Activated B cell treated with CpG ODN at 0.5 μM for 24 hours (primary cell): ENCODE measurements at regions not wholly inside any gene's neighbourhood (a gene's known extent, or its start where the extent isn't known, plus 50 kb on each side); places are given as distances from the start of the nearest gene placed in this dataset.

Experiments
- ATAC-seq: fragments of 200-7000 bp; cut with Tn5 transposase; one replicate; pipeline ENCODE4 v1.10.0; 2021; ENCODE audit warnings: low read depth, mild to moderate bottlenecking, moderate library complexity
- CTCF ChIA-PET: fragments of 350-600 bp; sonication (Branson Sonifier 250); formaldehyde crosslinking; loops from one replicate; lab custom pipeline; 2021; ENCODE audit warnings: antibody characterized with exemption; lab: Charles Lee
- POLR2A ChIA-PET: fragments of 350-600 bp; sonication (Branson Sonifier 250); formaldehyde crosslinking; loops from one replicate; lab custom pipeline; 2021; ENCODE audit warnings: antibody characterized with exemption; lab: Charles Lee
- DNase-seq: peaks from one replicate; pipeline ENCODE4 v3.0.0; 2022
- H3K27ac Mint-ChIP-seq: one replicate; pipeline ENCODE4 v1.8.0; 2020; ENCODE audit warnings: mixed read lengths
- H3K27me3 Mint-ChIP-seq: one replicate; pipeline ENCODE4 v1.8.0; 2021; ENCODE audit warnings: mixed read lengths
- H3K36me3 Mint-ChIP-seq: one replicate; pipeline ENCODE4 v1.8.0; 2021; ENCODE audit warnings: low read depth, mixed read lengths
- H3K4me1 Mint-ChIP-seq: one replicate; pipeline ENCODE4 v1.8.0; 2021; ENCODE audit warnings: mixed read lengths
- H3K4me3 Mint-ChIP-seq: one replicate; pipeline ENCODE4 v1.8.0; 2020; ENCODE audit warnings: mild to moderate bottlenecking, mixed read lengths
- H3K9me3 Mint-ChIP-seq: one replicate; pipeline ENCODE4 v1.8.0; 2020; ENCODE audit warnings: mixed read lengths
- intact Hi-C: fragments of 100-400 bp; cut with micrococcal nuclease; formaldehyde crosslinking; loops from one replicate; pipeline ENCODE4 v1.15.1; 2024
- TF ChIP-seq, protein P1 (sequence below): fragments of 200-600 bp; IDR thresholded peaks from one replicate; pipeline ENCODE4 v1.8.0; 2022; ENCODE audit warnings: antibody characterized with exemption, mild to moderate bottlenecking

- ChIA-PET POLR2A (no interaction called here), CTCF (no interaction called here)
- H3K9me3 Mint-ChIP-seq: peaks cover 9% of the 10 kb centered on the region
- ATAC-seq (no peak), DNase-seq (no peak)
- H3K4me3 Mint-ChIP-seq: no peak overlapping the region
- intact Hi-C loops: no loop called here
- H3K27me3 Mint-ChIP-seq: no peaks in the 10 kb centered on the region
- H3K27ac Mint-ChIP-seq: no peak overlapping the region
- peaks cover 8% of the 10 kb centered on the region for H3K4me1 Mint-ChIP-seq
- H3K36me3 Mint-ChIP-seq: peaks cover 2% of the 10 kb centered on the region
- TF ChIP-seq, protein P1, sequence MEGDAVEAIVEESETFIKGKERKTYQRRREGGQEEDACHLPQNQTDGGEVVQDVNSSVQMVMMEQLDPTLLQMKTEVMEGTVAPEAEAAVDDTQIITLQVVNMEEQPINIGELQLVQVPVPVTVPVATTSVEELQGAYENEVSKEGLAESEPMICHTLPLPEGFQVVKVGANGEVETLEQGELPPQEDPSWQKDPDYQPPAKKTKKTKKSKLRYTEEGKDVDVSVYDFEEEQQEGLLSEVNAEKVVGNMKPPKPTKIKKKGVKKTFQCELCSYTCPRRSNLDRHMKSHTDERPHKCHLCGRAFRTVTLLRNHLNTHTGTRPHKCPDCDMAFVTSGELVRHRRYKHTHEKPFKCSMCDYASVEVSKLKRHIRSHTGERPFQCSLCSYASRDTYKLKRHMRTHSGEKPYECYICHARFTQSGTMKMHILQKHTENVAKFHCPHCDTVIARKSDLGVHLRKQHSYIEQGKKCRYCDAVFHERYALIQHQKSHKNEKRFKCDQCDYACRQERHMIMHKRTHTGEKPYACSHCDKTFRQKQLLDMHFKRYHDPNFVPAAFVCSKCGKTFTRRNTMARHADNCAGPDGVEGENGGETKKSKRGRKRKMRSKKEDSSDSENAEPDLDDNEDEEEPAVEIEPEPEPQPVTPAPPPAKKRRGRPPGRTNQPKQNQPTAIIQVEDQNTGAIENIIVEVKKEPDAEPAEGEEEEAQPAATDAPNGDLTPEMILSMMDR: no peak
These were observed 127.7 kb upstream of the PZP start for GRCh38 chr12:9335867-9336266.

GRCh38 chr12:9334964-9335363 is 126.8 kb upstream of the PZP start:
- Mint-ChIP-seq H3K27ac (no peak overlapping the region), H3K9me3 (peaks cover 9% of the 10 kb centered on the region), H3K36me3 (peaks cover 2% of the 10 kb centered on the region), H3K4me1 (peaks cover 8% of the 10 kb centered on the region), H3K4me3 (no peak overlapping the region), H3K27me3 (no peaks in the 10 kb centered on the region)
- no peak for DNase-seq
- ChIA-PET CTCF (interaction anchor here (0.6 kb wide), 1 partner anchor 347 kb away, joined by 3 read pairs; no protein-coding TSS in a partner anchor), POLR2A (no interaction called here)
- intact Hi-C loops: loop anchor here (5.0 kb wide), 2 partner anchors 367 to 477 kb away; no protein-coding TSS in a partner anchor
- ATAC-seq: no peak
- TF ChIP-seq, protein P1: no peak

- no peak overlapping the region for H3K4me3 Mint-ChIP-seq
- intact Hi-C loops: loop anchor here (5.0 kb wide), 2 partner anchors 368 to 478 kb away; no protein-coding TSS in a partner anchor
- H3K36me3 Mint-ChIP-seq: peaks cover 2% of the 10 kb centered on the region
- H3K9me3 Mint-ChIP-seq: peaks cover 9% of the 10 kb centered on the region
- H3K27me3 Mint-ChIP-seq: no peaks in the 10 kb centered on the region
- H3K4me1 Mint-ChIP-seq: peaks cover 8% of the 10 kb centered on the region
- DNase-seq (no peak), ATAC-seq (no peak)
- H3K27ac Mint-ChIP-seq: no peak overlapping the region
- TF ChIP-seq, protein P1: no peak
- POLR2A ChIA-PET: no interaction called here
- CTCF ChIA-PET: interaction anchor here (1.0 kb wide), 1 partner anchor 13 kb away, joined by 3 read pairs; no protein-coding TSS in a partner anchor
These were observed 126.0 kb upstream of the PZP start for GRCh38 chr12:9334041-9334692.

DNA sequence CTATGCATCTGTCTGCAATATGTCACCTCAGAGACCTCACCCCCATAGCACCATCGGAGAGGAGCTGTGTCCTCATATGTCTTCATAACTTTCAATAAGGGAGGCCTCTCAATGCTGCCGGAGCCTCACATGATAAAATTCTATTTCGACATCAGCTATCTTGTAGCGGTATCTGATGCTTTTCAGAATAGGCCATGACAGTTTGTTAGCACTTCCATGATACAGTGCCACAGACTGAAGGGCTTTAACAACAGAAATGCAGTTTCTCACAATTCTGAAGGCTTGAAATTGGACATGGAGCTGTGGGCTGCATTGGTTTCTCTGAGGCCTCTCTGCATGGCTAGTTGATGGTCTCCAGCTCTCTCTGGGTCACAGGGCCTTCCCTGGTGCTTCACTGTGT is 125.0 kb upstream of the PZP start:
- intact Hi-C loops: loop anchor here (5.0 kb wide), 2 partner anchors 369 to 479 kb away; no protein-coding TSS in a partner anchor
- POLR2A ChIA-PET: no interaction called here
- CTCF ChIA-PET: interaction anchor here (0.7 to 5.0 kb wide), 3 partner anchors 9 to 417 kb away, joined by 3 to 30 read pairs (median 8); no protein-coding TSS in a partner anchor
- peaks cover 9% of the 10 kb centered on the region for H3K9me3 Mint-ChIP-seq
- TF ChIP-seq, protein P1: no peak
- DNase-seq (no peak), ATAC-seq (no peak)
- no peaks in the 10 kb centered on the region for H3K27me3 Mint-ChIP-seq
- no peak overlapping the region for H3K27ac Mint-ChIP-seq
- peaks cover 8% of the 10 kb centered on the region for H3K4me1 Mint-ChIP-seq
- no peak overlapping the region for H3K4me3 Mint-ChIP-seq
- peaks cover 2% of the 10 kb centered on the region for H3K36me3 Mint-ChIP-seq

DNA sequence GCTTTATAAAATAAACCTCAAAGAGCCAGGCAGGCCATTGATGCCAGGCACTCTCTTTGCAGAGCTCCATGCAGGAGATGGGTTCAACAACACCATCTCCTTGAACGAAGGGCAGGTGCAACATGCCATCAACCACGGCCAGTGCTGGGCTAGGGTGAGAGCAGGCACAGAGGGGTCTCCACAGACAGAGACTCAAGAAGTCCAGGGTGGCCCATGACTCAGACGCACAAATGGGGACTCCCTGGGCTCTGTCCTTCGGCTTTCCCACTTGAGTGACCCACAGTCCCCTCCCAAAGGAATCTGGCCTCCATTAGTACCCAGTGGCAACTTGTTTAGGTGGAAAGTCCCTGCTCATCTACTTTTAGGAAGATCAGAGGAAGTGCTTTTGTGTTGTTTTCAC is 124.4 kb upstream of the PZP start:
- TF ChIP-seq, protein P1: no peak
- no peak for ATAC-seq
- Mint-ChIP-seq H3K27ac (no peak overlapping the region), H3K9me3 (peaks cover 9% of the 10 kb centered on the region), H3K36me3 (peaks cover 2% of the 10 kb centered on the region), H3K27me3 (no peaks in the 10 kb centered on the region), H3K4me1 (peaks cover 8% of the 10 kb centered on the region), H3K4me3 (no peak overlapping the region)
- no peak for DNase-seq
- CTCF ChIA-PET: interaction anchor here (0.7 to 5.0 kb wide), 3 partner anchors 9 to 417 kb away, joined by 3 to 30 read pairs (median 8); no protein-coding TSS in a partner anchor
- intact Hi-C loops: loop anchor here (5.0 kb wide), 2 partner anchors 370 to 480 kb away; no protein-coding TSS in a partner anchor
- POLR2A ChIA-PET: interaction anchor here (0.7 kb wide), 3 partner anchors 85 to 338 kb away, joined by 3 read pairs; no protein-coding TSS in a partner anchor
